Lower leg skin (tissue), 4 donors: ENCODE measurements at regions not wholly inside any gene's neighbourhood (a gene's known extent, or its start where the extent isn't known, plus 50 kb on each side); places are given as distances from the start of the nearest gene placed in this dataset.

ENCODE experiments used
- DNase-seq, 2 donors: peaks; one replicate each; pipeline ENCODE4 v3.0.0-alpha.2; 2019; ENCODE audit warnings: low spot score in 2 of 2
- H3K4me3 ChIP-seq: fragments of 200-600 bp; sonication (generic); 2 replicates; pipeline ENCODE4 v1.5.1; 2017; ENCODE audit warnings: mild to moderate bottlenecking, low read depth; ENCODE audit not compliant: poor library complexity, severe bottlenecking
- POLR2A ChIP-seq, 2 donors: fragments of 450-650 bp; IDR thresholded peaks; one replicate each; pipeline ENCODE4 v1.6.1; 2016 to 2017; ENCODE audit warnings: antibody characterized with exemption in 2 of 2, mild to moderate bottlenecking in 1 of 2, moderate library complexity in 1 of 2
- WGBS, 2 donors: methylation state at CpG; one replicate each; pipeline ENCODE4 v1.1.5; 2018; 5-methylcytosine and 5-hydroxymethylcytosine counted together
- intact Hi-C: fragments of 100-400 bp; cut with DNase I; formaldehyde crosslinking; loops from one replicate; pipeline ENCODE4 v1.15.0; 2023; ENCODE audit warnings: low total_unique reads
- TF ChIP-seq, protein P1 (sequence below), 3 donors: fragments of 450-650 bp; IDR thresholded peaks; one replicate each; pipeline ENCODE4 v1.5.1; 2016; ENCODE audit warnings: antibody characterized with exemption in 3 of 3, mild to moderate bottlenecking in 3 of 3, moderate library complexity in 2 of 3

DNA sequence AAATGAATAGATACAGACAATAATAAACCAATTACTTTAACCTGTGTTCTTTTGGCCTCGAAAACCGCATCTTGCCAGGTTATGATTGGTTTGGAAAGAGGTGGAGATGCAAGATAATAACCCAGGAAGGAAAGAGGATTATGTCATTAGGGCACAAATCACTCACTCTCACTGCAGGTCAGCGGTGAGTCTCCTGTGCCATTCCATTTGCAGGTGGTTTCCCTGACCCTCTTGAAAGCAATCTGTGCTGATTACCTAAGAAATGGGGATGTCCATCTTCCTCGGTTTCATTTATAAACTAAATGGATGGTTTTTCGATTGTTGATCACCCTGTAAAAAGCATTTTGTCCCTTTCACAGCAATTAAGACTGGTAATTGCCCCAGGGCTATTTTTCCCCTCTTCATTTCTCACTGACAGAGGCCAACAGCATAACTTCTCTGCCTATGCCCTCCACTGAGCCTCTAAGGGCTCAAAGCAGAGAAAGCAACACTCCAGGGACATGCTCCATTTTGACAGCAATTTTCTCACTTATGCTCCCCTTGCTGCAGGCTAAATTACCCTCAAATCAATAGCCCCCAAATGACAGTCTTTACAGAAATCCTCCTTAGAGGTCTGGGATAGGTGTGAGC is 257.5 kb downstream of the IPMK start:
- 55 to 59% methylated on average over 5 of the region's 5 CpGs for WGBS, 2 donors
- TF ChIP-seq, protein P1, sequence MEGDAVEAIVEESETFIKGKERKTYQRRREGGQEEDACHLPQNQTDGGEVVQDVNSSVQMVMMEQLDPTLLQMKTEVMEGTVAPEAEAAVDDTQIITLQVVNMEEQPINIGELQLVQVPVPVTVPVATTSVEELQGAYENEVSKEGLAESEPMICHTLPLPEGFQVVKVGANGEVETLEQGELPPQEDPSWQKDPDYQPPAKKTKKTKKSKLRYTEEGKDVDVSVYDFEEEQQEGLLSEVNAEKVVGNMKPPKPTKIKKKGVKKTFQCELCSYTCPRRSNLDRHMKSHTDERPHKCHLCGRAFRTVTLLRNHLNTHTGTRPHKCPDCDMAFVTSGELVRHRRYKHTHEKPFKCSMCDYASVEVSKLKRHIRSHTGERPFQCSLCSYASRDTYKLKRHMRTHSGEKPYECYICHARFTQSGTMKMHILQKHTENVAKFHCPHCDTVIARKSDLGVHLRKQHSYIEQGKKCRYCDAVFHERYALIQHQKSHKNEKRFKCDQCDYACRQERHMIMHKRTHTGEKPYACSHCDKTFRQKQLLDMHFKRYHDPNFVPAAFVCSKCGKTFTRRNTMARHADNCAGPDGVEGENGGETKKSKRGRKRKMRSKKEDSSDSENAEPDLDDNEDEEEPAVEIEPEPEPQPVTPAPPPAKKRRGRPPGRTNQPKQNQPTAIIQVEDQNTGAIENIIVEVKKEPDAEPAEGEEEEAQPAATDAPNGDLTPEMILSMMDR (IDR thresholded peaks at IDR 0.05): no peak
- TF ChIP-seq POLR2A (IDR thresholded peaks at IDR 0.05): no peak
- intact Hi-C loops: no loop called here
- DNase-seq: no peak
- H3K4me3 ChIP-seq: no peak overlapping the region

- intact Hi-C loops: no loop called here
- no peak for DNase-seq
- WGBS, 2 donors: 20 to 39% methylated on average over 2 of the region's 2 CpGs
- no peak for TF ChIP-seq POLR2A (IDR thresholded peaks at IDR 0.05)
- TF ChIP-seq, protein P1 (IDR thresholded peaks at IDR 0.05): no peak
- H3K4me3 ChIP-seq: no peak overlapping the region
These were observed 263.7 kb downstream of the IPMK start for GRCh38 chr10:58003945-58004344.

- TF ChIP-seq, protein P1 (IDR thresholded peaks at IDR 0.05): no peak
- no peak for TF ChIP-seq POLR2A (IDR thresholded peaks at IDR 0.05)
- DNase-seq: no peak
- intact Hi-C loops: no loop called here
- WGBS, 2 donors: 83 to 89% methylated on average over 3 of the region's 3 CpGs
- H3K4me3 ChIP-seq: no peak overlapping the region
These were observed 266.5 kb downstream of the IPMK start for GRCh38 chr10:58001159-58001558.

DNA sequence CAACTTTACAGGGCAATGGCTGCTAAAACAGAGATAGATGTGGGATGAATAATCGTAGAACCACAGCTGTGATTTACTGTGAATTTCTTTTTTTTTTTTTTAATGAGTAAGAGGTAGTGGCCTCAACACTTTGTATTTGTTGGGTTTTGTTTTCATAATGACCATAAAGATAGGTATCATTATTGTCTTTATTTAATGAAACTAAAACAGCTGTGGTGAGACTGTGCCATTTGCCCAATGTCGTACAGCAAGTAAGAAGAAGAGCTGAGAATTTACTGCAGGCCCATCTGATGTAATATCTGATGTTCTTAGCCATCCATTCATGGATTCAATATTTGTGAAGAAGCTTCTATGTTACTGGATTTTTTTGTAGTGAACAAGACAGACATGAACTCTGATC is 271.2 kb downstream of the IPMK start:
- DNase-seq: no peak
- 80 to 88% methylated on average over 2 of the region's 2 CpGs for WGBS, 2 donors
- intact Hi-C loops: no loop called here
- TF ChIP-seq, protein P1 (IDR thresholded peaks at IDR 0.05): no peak
- no peak for TF ChIP-seq POLR2A (IDR thresholded peaks at IDR 0.05)
- no peak overlapping the region for H3K4me3 ChIP-seq

DNA sequence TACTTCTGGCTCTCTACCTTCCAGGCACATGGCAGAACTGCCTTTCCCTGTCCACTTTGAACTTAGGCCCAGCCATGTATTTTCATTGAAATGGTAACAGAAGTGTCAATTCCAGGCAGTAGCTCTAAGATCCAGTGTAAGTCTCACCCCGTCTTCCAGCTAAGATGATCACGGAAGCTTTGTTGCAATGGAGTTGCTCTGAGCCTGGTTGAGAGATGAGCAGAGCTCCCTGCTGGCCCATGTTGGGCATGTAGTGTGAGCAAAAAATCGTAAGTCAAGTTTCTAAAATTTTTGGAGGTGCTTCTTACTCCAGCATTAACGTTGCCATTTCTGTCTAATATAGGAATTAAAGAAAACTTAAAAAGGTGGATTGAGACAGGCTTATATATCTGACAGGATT is 274.4 kb downstream of the IPMK start:
- DNase-seq: no peak
- intact Hi-C loops: no loop called here
- 80 to 84% methylated on average over 4 of the region's 4 CpGs for WGBS, 2 donors
- TF ChIP-seq POLR2A (IDR thresholded peaks at IDR 0.05): no peak
- TF ChIP-seq, protein P1 (IDR thresholded peaks at IDR 0.05): no peak
- no peak overlapping the region for H3K4me3 ChIP-seq
